Vagina (tissue), 2 donors: ENCODE measurements at regions not wholly inside any gene's neighbourhood (a gene's known extent, or its start where the extent isn't known, plus 50 kb on each side); places are given as distances from the start of the nearest gene placed in this dataset.

Source experiments
- DNase-seq, 2 donors: peaks; one replicate each; pipeline ENCODE4 v3.0.0-alpha.2; 2017; ENCODE audit errors: extremely low spot score in 2 of 2
- H3K27ac ChIP-seq: fragments of 200-600 bp; sonication (generic); one replicate; pipeline ENCODE4 v1.5.1; 2019
- H3K27me3 ChIP-seq: fragments of 200-600 bp; sonication (generic); one replicate; pipeline ENCODE4 v1.5.1; 2019
- H3K36me3 ChIP-seq, 2 donors: fragments of 200-600 bp; sonication (generic); one replicate each; pipeline ENCODE4 v1.5.1; 2017 to 2019
- H3K4me1 ChIP-seq: fragments of 200-600 bp; sonication (generic); one replicate; pipeline ENCODE4 v1.5.1; 2019
- H3K4me3 ChIP-seq, 2 donors: fragments of 200-600 bp; sonication (generic); 1 replicate in 1 of 2; 2 replicates in 1 of 2; pipeline ENCODE4 v1.5.1; 2016 to 2019
- H3K9me3 ChIP-seq: fragments of 200-600 bp; sonication (generic); one replicate; pipeline ENCODE4 v1.5.1; 2019
- CTCF ChIP-seq, 3 experiments: fragments of 450-650 bp in 2 of 3; fragments of 200-600 bp in 1 of 3; sonication (generic) in 1 of 3; IDR thresholded peaks; one replicate each; pipeline ENCODE4 v1.5.1; 2017 to 2019; ENCODE audit warnings: antibody characterized with exemption in 3 of 3, mild to moderate bottlenecking in 2 of 3, moderate library complexity in 2 of 3
- POLR2A ChIP-seq, 2 donors: fragments of 450-650 bp; IDR thresholded peaks; one replicate each; pipeline ENCODE4 v1.6.1; 2017; ENCODE audit warnings: antibody characterized with exemption in 2 of 2, mild to moderate bottlenecking in 2 of 2, moderate library complexity in 2 of 2
- POLR2AphosphoS5 ChIP-seq, 2 donors: sonication (generic); formaldehyde crosslinking; IDR thresholded peaks; one replicate each; pipeline ENCODE4 v1.9.0; 2017; ENCODE audit warnings: antibody characterized with exemption in 2 of 2, mild to moderate bottlenecking in 2 of 2, low read depth in 1 of 2; ENCODE audit not compliant: insufficient read depth in 1 of 2
- intact Hi-C: fragments of 100-400 bp; cut with DNase I; formaldehyde crosslinking; loops from one replicate; pipeline ENCODE4 v1.15.1; 2023

- Histone ChIP-seq H3K4me1 (no peaks in the 10 kb centered on the region), H3K27me3 (no peaks in the 10 kb centered on the region), H3K27ac (no peak overlapping the region), H3K4me3 (no peak overlapping the region), H3K9me3 (no peaks in the 10 kb centered on the region), H3K36me3 (no peaks in the 10 kb centered on the region)
- intact Hi-C loops, result no loop called here
- DNase-seq, result no peak
- TF ChIP-seq CTCF (IDR thresholded peaks at IDR 0.05), result no peak
- no peak for TF ChIP-seq POLR2AphosphoS5 (IDR thresholded peaks at IDR 0.05; ENCODE audit: insufficient read depth in 1 of 2, low read depth in 1 of 2)
- TF ChIP-seq POLR2A (IDR thresholded peaks at IDR 0.05), result no peak
These were observed 765.1 kb upstream of the POM121L12 start for GRCh38 chr7:52270301-52270700.

GRCh38 chr7:52269669-52270068, 765.8 kb upstream of the POM121L12 start:
- H3K27ac ChIP-seq, result no peak overlapping the region
- TF ChIP-seq POLR2A (IDR thresholded peaks at IDR 0.05) (no peak), CTCF (IDR thresholded peaks at IDR 0.05) (no peak), POLR2AphosphoS5 (IDR thresholded peaks at IDR 0.05; ENCODE audit: insufficient read depth in 1 of 2, low read depth in 1 of 2) (no peak)
- no peaks in the 10 kb centered on the region for H3K4me1 ChIP-seq
- H3K36me3 ChIP-seq, result no peaks in the 10 kb centered on the region
- DNase-seq, result no peak
- H3K27me3 ChIP-seq, result no peaks in the 10 kb centered on the region
- no peaks in the 10 kb centered on the region for H3K9me3 ChIP-seq
- intact Hi-C loops, result no loop called here
- H3K4me3 ChIP-seq, result no peak overlapping the region

- H3K4me3 ChIP-seq, result no peak overlapping the region
- intact Hi-C loops, result no loop called here
These were observed 774.4 kb upstream of the POM121L12 start for GRCh38 chr7:52261057-52261456.

GRCh38 chr7:52260046-52260665, 775.3 kb upstream of the POM121L12 start:
- intact Hi-C loops, result no loop called here
- Histone ChIP-seq H3K4me3 (no peak overlapping the region), H3K27ac (no peak overlapping the region), H3K36me3 (no peaks in the 10 kb centered on the region), H3K4me1 (no peaks in the 10 kb centered on the region), H3K9me3 (no peaks in the 10 kb centered on the region), H3K27me3 (no peaks in the 10 kb centered on the region)
- DNase-seq, result no peak
- TF ChIP-seq POLR2A (IDR thresholded peaks at IDR 0.05) (no peak), POLR2AphosphoS5 (IDR thresholded peaks at IDR 0.05; ENCODE audit: insufficient read depth in 1 of 2, low read depth in 1 of 2) (no peak), CTCF (IDR thresholded peaks at IDR 0.05) (no peak)

More at GRCh38 chr7:52261057-52261456, 774.4 kb upstream of the POM121L12 start:
- TF ChIP-seq POLR2AphosphoS5 (IDR thresholded peaks at IDR 0.05; ENCODE audit: insufficient read depth in 1 of 2, low read depth in 1 of 2) (no peak), CTCF (IDR thresholded peaks at IDR 0.05) (no peak), POLR2A (IDR thresholded peaks at IDR 0.05) (no peak)
- Histone ChIP-seq H3K9me3 (no peaks in the 10 kb centered on the region), H3K36me3 (no peaks in the 10 kb centered on the region), H3K27ac (no peak overlapping the region), H3K27me3 (no peaks in the 10 kb centered on the region), H3K4me1 (no peaks in the 10 kb centered on the region)
- no peak for DNase-seq

GRCh38 chr7:52257890-52258289, 777.5 kb upstream of the POM121L12 start:
- no peak for DNase-seq
- intact Hi-C loops, result no loop called here
- Histone ChIP-seq H3K27ac (no peak overlapping the region), H3K4me3 (no peak overlapping the region), H3K27me3 (no peaks in the 10 kb centered on the region), H3K9me3 (no peaks in the 10 kb centered on the region), H3K4me1 (no peaks in the 10 kb centered on the region), H3K36me3 (no peaks in the 10 kb centered on the region)
- TF ChIP-seq CTCF (IDR thresholded peaks at IDR 0.05), result no peak
- no peak for TF ChIP-seq POLR2AphosphoS5 (IDR thresholded peaks at IDR 0.05; ENCODE audit: insufficient read depth in 1 of 2, low read depth in 1 of 2)
- no peak for TF ChIP-seq POLR2A (IDR thresholded peaks at IDR 0.05)
